K562 (cell line): ENCODE measurements at regions not wholly inside any gene's neighbourhood (a gene's known extent, or its start where the extent isn't known, plus 50 kb on each side); places are given as distances from the start of the nearest gene placed in this dataset.
A peak's percentile ranks its signal among the peaks of the same experiment; 100 is the strongest.

Experiments
- BCOR ChIP-seq: fragments of 450-650 bp; IDR thresholded peaks from 2 replicates; pipeline ENCODE4 v1.6.1; 2016
- CSDE1 ChIP-seq, 2 experiments: fragments of 450-650 bp; IDR thresholded peaks; 2 replicates each; pipeline ENCODE4 v1.6.1; 2016; ENCODE audit warnings: mild to moderate bottlenecking in 1 of 2
- FOSL1 ChIP-seq: fragments of 200-800 bp; sonication (Bioruptor generic); conservative IDR thresholded peaks from 2 replicates; pipeline ENCODE4 v1.6.1; 2016; ENCODE audit warnings: missing genetic modification characterization, missing compliant biosample characterization
- JUN ChIP-seq, 2 experiments: sonication (generic) in 1 of 2; formaldehyde crosslinking in 1 of 2; IDR thresholded peaks; 2 replicates each; pipeline versions ENCODE4 v1.6.1 to v1.8.0; 2012 to 2022; ENCODE audit warnings: borderline replicate concordance in 2 of 2, mild to moderate bottlenecking in 2 of 2, improper control_type of control experiment in 1 of 2, low read depth in 1 of 2, low read length in 1 of 2, missing genetic modification reagents in 1 of 2
- JUND ChIP-seq, 2 experiments: IDR thresholded peaks; 2 replicates in 1 of 2; 3 replicates in 1 of 2; pipeline ENCODE4 v1.6.1; 2011; ENCODE audit warnings: borderline replicate concordance in 2 of 2, low read depth in 2 of 2, low read length in 2 of 2, improper control_type of control experiment in 1 of 2, missing biosample characterization in 1 of 2, missing genetic modification characterization in 1 of 2, missing genetic modification reagents in 1 of 2
- KDM1A ChIP-seq, 2 experiments: fragments of 450-650 bp; IDR thresholded peaks; 2 replicates each; pipeline ENCODE4 v1.6.1; 2016; ENCODE audit warnings: mild to moderate bottlenecking in 2 of 2
- LEF1 ChIP-seq: fragments of 450-650 bp; IDR thresholded peaks from 2 replicates; pipeline ENCODE4 v1.6.1; 2016; ENCODE audit warnings: mild to moderate bottlenecking
- MYC ChIP-seq, 2 experiments: fragments of 250-450 bp in 1 of 2; sonication (Bioruptor Pico) in 1 of 2; IDR thresholded peaks; 2 replicates each; pipeline versions ENCODE4 v1.5.1 to v1.6.1; 2012 to 2021; ENCODE audit warnings: low read depth in 2 of 2, borderline replicate concordance in 1 of 2, improper control_type of control experiment in 1 of 2, low read length in 1 of 2, mild to moderate bottlenecking in 1 of 2, moderate library complexity in 1 of 2
- NRF1 ChIP-seq, 2 experiments: fragments of 450-650 bp; IDR thresholded peaks in 1 of 2; conservative IDR thresholded peaks in 1 of 2; 2 replicates each; pipeline ENCODE4 v1.6.1; 2014; ENCODE audit warnings: mild to moderate bottlenecking in 2 of 2
- PHF21A ChIP-seq: fragments of 450-650 bp; IDR thresholded peaks from 2 replicates; pipeline ENCODE4 v1.6.1; 2017; ENCODE audit warnings: low read depth, borderline replicate concordance
- POLR2AphosphoS5 ChIP-seq: IDR thresholded peaks from 2 replicates; pipeline ENCODE4 v1.6.1; 2011; ENCODE audit warnings: mild to moderate bottlenecking, low read depth, low read length, moderate library complexity; ENCODE audit not compliant: control insufficient read depth, insufficient read depth
- RBM15 ChIP-seq: fragments of 200-400 bp; formaldehyde crosslinking; IDR thresholded peaks from 2 replicates; pipeline ENCODE4 v1.6.1; 2018; ENCODE audit warnings: mild to moderate bottlenecking, low read length, moderate library complexity; ENCODE audit not compliant: insufficient read depth
- SETDB1 ChIP-seq: IDR thresholded peaks from one replicate; pipeline ENCODE4 v1.6.1; 2012; ENCODE audit warnings: low read length, control low read depth, inconsistent platforms
- SMARCA5 ChIP-seq: fragments of 450-650 bp; IDR thresholded peaks from 2 replicates; pipeline ENCODE4 v1.6.1; 2016
- STAG1 ChIP-seq: sonication (generic); formaldehyde crosslinking; IDR thresholded peaks from 2 replicates; pipeline ENCODE4 v1.5.0; 2020; ENCODE audit warnings: missing genetic modification reagents, borderline replicate concordance
- TF ChIP-seq, protein P1 (sequence below): fragments of 450-650 bp; formaldehyde crosslinking; IDR thresholded peaks from 2 replicates; pipeline ENCODE4 v1.4.0; 2022; ENCODE audit warnings: missing genetic modification characterization
- TF ChIP-seq, protein P2 (sequence below): fragments of 250-450 bp; sonication (Bioruptor Pico); IDR thresholded peaks from 2 replicates; pipeline ENCODE4 v1.4.0; 2020; ENCODE audit warnings: mild to moderate bottlenecking
- TF ChIP-seq, protein P3 (sequence below): sonication (generic); formaldehyde crosslinking; IDR thresholded peaks from 2 replicates; pipeline ENCODE4 v1.9.0; 2022; ENCODE audit warnings: mild to moderate bottlenecking, missing genetic modification reagents
- TF ChIP-seq, protein P4 (sequence below): fragments of 450-650 bp; IDR thresholded peaks from 2 replicates; pipeline ENCODE4 v1.6.1; 2016; ENCODE audit warnings: mild to moderate bottlenecking

DNA sequence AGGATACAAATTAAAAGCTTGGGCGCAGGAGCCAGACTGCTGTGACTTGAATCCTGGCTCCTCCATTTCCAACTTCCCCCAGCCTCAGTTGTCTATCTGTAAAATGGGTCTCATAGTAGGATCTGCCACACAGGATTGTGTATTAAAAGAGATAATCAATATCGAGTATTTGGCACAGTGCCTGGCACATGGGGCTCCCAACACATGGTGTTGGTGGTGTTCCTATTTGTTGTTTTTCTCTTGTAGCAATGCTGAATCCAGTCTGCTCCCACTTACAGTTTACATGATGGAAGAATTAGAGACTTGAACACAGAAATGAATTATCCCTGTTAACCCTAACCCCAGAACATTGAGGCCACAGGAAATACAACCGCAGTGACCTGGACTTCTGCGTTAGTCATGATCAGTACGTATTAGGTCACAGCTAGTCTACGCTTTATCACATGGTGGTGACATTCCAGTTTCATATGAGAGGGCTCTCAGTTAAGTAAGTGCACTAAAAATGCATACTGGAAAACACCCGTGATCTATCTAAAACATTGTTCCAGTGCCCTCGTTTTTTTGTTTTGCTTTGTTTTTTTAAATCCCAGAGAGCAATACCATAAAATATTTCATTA lies 169.5 kb upstream of the KLF14 start (continued):
- TF ChIP-seq CSDE1 (IDR thresholded peaks at IDR 0.05) (no peak), NRF1 (conservative IDR thresholded peaks at IDR 0.05 in 1 of 2, IDR thresholded peaks at IDR 0.05 in 1 of 2) (no peak; a peak in 1 of 4 replicates), MYC (IDR thresholded peaks at IDR 0.05; ENCODE audit: low read depth, low read length) (no peak), MYC (CRISPR knock-in tag; IDR thresholded peaks at IDR 0.05; ENCODE audit: borderline replicate concordance, low read depth) (no peak), BCOR (peak; percentile 94), JUND (IDR thresholded peaks at IDR 0.05; ENCODE audit: borderline replicate concordance, low read depth, low read length) (peak; percentile 68; the same call in 1 of the 2 replicates), JUND (tag; IDR thresholded peaks at IDR 0.05; ENCODE audit: borderline replicate concordance, low read depth, low read length) (peak; percentile 71), STAG1 (no peak), PHF21A (no peak), KDM1A (IDR thresholded peaks at IDR 0.05) (peak; percentile 59 to 80), POLR2AphosphoS5 (no peak), SETDB1 (no peak), LEF1 (0 out of 2 replicates have a peak, but pooled peaks have one; percentile 32), JUN (IDR thresholded peaks at IDR 0.05; ENCODE audit: borderline replicate concordance, low read depth, low read length) (peak; percentile 76; the same call in 1 of the 2 replicates), JUN (CRISPR knock-in tag; IDR thresholded peaks at IDR 0.05; ENCODE audit: borderline replicate concordance) (no peak), SMARCA5 (peak; percentile 39; the same call in 1 of the 2 replicates), FOSL1 (tag) (peak; percentile 83; the same call in 1 of the 2 replicates), RBM15 (no peak)
- TF ChIP-seq, protein P1, sequence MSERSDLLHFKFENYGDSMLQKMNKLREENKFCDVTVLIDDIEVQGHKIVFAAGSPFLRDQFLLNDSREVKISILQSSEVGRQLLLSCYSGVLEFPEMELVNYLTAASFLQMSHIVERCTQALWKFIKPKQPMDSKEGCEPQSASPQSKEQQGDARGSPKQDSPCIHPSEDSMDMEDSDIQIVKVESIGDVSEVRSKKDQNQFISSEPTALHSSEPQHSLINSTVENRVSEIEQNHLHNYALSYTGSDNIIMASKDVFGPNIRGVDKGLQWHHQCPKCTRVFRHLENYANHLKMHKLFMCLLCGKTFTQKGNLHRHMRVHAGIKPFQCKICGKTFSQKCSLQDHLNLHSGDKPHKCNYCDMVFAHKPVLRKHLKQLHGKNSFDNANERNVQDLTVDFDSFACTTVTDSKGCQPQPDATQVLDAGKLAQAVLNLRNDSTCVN = no peak
- TF ChIP-seq, protein P2, sequence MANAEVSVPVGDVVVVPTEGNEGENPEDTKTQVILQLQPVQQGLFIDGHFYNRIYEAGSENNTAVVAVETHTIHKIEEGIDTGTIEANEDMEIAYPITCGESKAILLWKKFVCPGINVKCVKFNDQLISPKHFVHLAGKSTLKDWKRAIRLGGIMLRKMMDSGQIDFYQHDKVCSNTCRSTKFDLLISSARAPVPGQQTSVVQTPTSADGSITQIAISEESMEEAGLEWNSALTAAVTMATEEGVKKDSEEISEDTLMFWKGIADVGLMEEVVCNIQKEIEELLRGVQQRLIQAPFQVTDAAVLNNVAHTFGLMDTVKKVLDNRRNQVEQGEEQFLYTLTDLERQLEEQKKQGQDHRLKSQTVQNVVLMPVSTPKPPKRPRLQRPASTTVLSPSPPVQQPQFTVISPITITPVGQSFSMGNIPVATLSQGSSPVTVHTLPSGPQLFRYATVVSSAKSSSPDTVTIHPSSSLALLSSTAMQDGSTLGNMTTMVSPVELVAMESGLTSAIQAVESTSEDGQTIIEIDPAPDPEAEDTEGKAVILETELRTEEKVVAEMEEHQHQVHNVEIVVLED (CRISPR knock-in tag) = peak; percentile 64; the same call in 1 of the 2 replicates
- TF ChIP-seq, protein P3, sequence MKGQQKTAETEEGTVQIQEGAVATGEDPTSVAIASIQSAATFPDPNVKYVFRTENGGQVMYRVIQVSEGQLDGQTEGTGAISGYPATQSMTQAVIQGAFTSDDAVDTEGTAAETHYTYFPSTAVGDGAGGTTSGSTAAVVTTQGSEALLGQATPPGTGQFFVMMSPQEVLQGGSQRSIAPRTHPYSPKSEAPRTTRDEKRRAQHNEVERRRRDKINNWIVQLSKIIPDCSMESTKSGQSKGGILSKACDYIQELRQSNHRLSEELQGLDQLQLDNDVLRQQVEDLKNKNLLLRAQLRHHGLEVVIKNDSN = peak; percentile 47; the same call in 1 of the 2 replicates
- TF ChIP-seq, protein P4, sequence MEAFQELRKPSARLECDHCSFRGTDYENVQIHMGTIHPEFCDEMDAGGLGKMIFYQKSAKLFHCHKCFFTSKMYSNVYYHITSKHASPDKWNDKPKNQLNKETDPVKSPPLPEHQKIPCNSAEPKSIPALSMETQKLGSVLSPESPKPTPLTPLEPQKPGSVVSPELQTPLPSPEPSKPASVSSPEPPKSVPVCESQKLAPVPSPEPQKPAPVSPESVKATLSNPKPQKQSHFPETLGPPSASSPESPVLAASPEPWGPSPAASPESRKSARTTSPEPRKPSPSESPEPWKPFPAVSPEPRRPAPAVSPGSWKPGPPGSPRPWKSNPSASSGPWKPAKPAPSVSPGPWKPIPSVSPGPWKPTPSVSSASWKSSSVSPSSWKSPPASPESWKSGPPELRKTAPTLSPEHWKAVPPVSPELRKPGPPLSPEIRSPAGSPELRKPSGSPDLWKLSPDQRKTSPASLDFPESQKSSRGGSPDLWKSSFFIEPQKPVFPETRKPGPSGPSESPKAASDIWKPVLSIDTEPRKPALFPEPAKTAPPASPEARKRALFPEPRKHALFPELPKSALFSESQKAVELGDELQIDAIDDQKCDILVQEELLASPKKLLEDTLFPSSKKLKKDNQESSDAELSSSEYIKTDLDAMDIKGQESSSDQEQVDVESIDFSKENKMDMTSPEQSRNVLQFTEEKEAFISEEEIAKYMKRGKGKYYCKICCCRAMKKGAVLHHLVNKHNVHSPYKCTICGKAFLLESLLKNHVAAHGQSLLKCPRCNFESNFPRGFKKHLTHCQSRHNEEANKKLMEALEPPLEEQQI = no peak
